GM18502 (cell line): ENCODE measurements at regions not wholly inside any gene's neighbourhood (a gene's known extent, or its start where the extent isn't known, plus 50 kb on each side); places are given as distances from the start of the nearest gene placed in this dataset.
A peak's percentile ranks its signal among the peaks of the same experiment; 100 is the strongest.
"Not testable (repeated sequence)": the region's sequence is repeated elsewhere in the genome, so short reads cannot be mapped to it uniquely, and the experiment has no call there.

Experiments
- ATAC-seq: cut with Tn5 transposase; IDR thresholded peaks from one replicate; pipeline ENCODE4 v1.9.1; 2021; ENCODE audit warnings: mild to moderate bottlenecking; ENCODE audit not compliant: unreplicated experiment, poor library complexity

GRCh38 chr13:112254061-112254818, 121.9 kb upstream of the SPACA7 start:
- no peak for ATAC-seq

GRCh38 chr13:112254900-112255299, 121.3 kb upstream of the SPACA7 start:
- ATAC-seq = no peak

- no peak for ATAC-seq
Measured at GRCh38 chr13:112255550-112256120, 120.5 kb upstream of the SPACA7 start.

GRCh38 chr13:112256716-112257494, 119.2 kb upstream of the SPACA7 start:
- ATAC-seq = no peak

- no peak for ATAC-seq
Measured at GRCh38 chr13:112259511-112259910, 116.6 kb upstream of the SPACA7 start.

- no peak for ATAC-seq
Measured at GRCh38 chr13:112260108-112261055, 115.8 kb upstream of the SPACA7 start.

- ATAC-seq = no peak
Measured at GRCh38 chr13:112261924-112262323, 114.2 kb upstream of the SPACA7 start.

GRCh38 chr13:112263152-112263551, 113.0 kb upstream of the SPACA7 start:
- ATAC-seq = no peak

GRCh38 chr13:112267660-112268059, 108.5 kb upstream of the SPACA7 start:
- ATAC-seq = no peak

- peak; percentile 76 for ATAC-seq
Measured at GRCh38 chr13:112270951-112271350, 105.2 kb upstream of the SPACA7 start.

- not testable (repeated sequence) for ATAC-seq
Measured at GRCh38 chr13:112286733-112287132, 89.4 kb upstream of the SPACA7 start.

GRCh38 chr13:112320303-112320702, 55.9 kb upstream of the SPACA7 start:
- no peak for ATAC-seq

- no peak for ATAC-seq
Measured at GRCh38 chr13:112322557-112322956, 53.6 kb upstream of the SPACA7 start.

- no peak for ATAC-seq
Measured at GRCh38 chr13:112324116-112324515, 52.0 kb upstream of the SPACA7 start.

GRCh38 chr13:112325142-112325808, 50.9 kb upstream of the SPACA7 start:
- ATAC-seq = no peak

- no peak for ATAC-seq
Measured at GRCh38 chr13:112325920-112326645, 50.1 kb upstream of the SPACA7 start.
